A549 (cell line): ENCODE measurements at regions not wholly inside any gene's neighbourhood (a gene's known extent, or its start where the extent isn't known, plus 50 kb on each side); places are given as distances from the start of the nearest gene placed in this dataset.
A peak's percentile ranks its signal among the peaks of the same experiment; 100 is the strongest.

Experiments used
- ATAC-seq, 2 experiments: fragments of 200-7000 bp in 1 of 2; fragments of >200 bp in 1 of 2; cut with Nextera tagmentation in 1 of 2; cut with Tn5 transposase in 1 of 2; 3 replicates each; pipeline versions ENCODE4 v1.8.0 to v1.9.1; 2018 to 2020; ENCODE audit warnings: mild to moderate bottlenecking in 1 of 2, moderate library complexity in 1 of 2
- CTCF ChIA-PET: fragments of 300-600 bp; sonication (Branson Sonifier 250); formaldehyde crosslinking; extraction: SDS; loops from one replicate; lab custom pipeline; 2021; ENCODE audit warnings: antibody characterized with exemption, inconsistent platforms; lab: Yijun Ruan, JAX
- POLR2A ChIA-PET: fragments of 350-600 bp; formaldehyde crosslinking; extraction: SDS; loops from one replicate; lab custom pipeline; 2021; ENCODE audit warnings: antibody characterized with exemption, inconsistent platforms; lab: Yijun Ruan, JAX
- DNase-seq, 2 experiments: peaks; one replicate each; pipeline versions ENCODE4 v3.0.0 to v3.0.0-alpha.2; 2011 to 2016; ENCODE audit warnings: low read depth in 1 of 2, low spot score in 1 of 2
- FAIRE-seq: peaks from 2 replicates; lab custom pipeline; 2011; peaks lifted over from hg19 to GRCh38; lab: Jason Lieb, UNC
- H3K27ac ChIP-seq, 2 experiments: fragments of >200 bp; sonication (Bioruptor Twin); formaldehyde crosslinking; 3 replicates each; pipeline ENCODE4 v1.5.1; 2016 to 2017
- H3K4me1 ChIP-seq: fragments of >200 bp; sonication (Bioruptor Twin); formaldehyde crosslinking; 3 replicates; pipeline ENCODE4 v1.6.1; 2016
- H3K4me2 ChIP-seq: fragments of >200 bp; sonication (Bioruptor Twin); formaldehyde crosslinking; 3 replicates; pipeline ENCODE4 v1.6.1; 2016
- H3K4me3 ChIP-seq: fragments of >200 bp; sonication (Bioruptor Twin); formaldehyde crosslinking; 3 replicates; pipeline ENCODE4 v1.5.1; 2016
- H3K9me3 ChIP-seq: fragments of >200 bp; sonication (Bioruptor Twin); formaldehyde crosslinking; 3 replicates; pipeline ENCODE4 v1.6.1; 2016
- CBX2 ChIP-seq: fragments of 200-600 bp; sonication (generic); IDR thresholded peaks from 2 replicates; pipeline ENCODE4 v1.6.1; 2016; ENCODE audit warnings: low read depth, mild to moderate bottlenecking, borderline replicate concordance
- CEBPB ChIP-seq, 2 experiments: fragments of >200 bp in 1 of 2; sonication (Bioruptor Twin) in 1 of 2; formaldehyde crosslinking in 1 of 2; IDR thresholded peaks; 2 replicates each; pipeline ENCODE4 v1.6.1; 2012 to 2016
- CHD2 ChIP-seq: fragments of 150-350 bp; IDR thresholded peaks from 2 replicates; pipeline ENCODE4 v1.6.1; 2014; ENCODE audit warnings: low read length; ENCODE audit not compliant: partially characterized antibody
- E2F6 ChIP-seq: IDR thresholded peaks from 2 replicates; pipeline ENCODE4 v1.6.1; 2012; ENCODE audit warnings: low read depth, borderline replicate concordance
- EP300 ChIP-seq, 2 experiments: fragments of >200 bp; sonication (Bioruptor Twin); formaldehyde crosslinking; IDR thresholded peaks; 2 replicates in 1 of 2; 3 replicates in 1 of 2; pipeline ENCODE4 v1.6.1; 2016 to 2017
- ESRRA ChIP-seq: fragments of 150-350 bp; IDR thresholded peaks from 2 replicates; pipeline ENCODE4 v1.6.1; 2014; ENCODE audit warnings: mild to moderate bottlenecking, low read length, borderline replicate concordance
- FOSB ChIP-seq: fragments of 250-450 bp; sonication (Bioruptor Pico); IDR thresholded peaks from 2 replicates; pipeline ENCODE4 v1.5.0; 2020; ENCODE audit warnings: mild to moderate bottlenecking, moderate library complexity
- FOSL2 ChIP-seq, 2 experiments: fragments of 450-650 bp in 1 of 2; fragments of >200 bp in 1 of 2; sonication (Bioruptor Twin) in 1 of 2; formaldehyde crosslinking; IDR thresholded peaks; 2 replicates each; pipeline versions ENCODE4 v1.5.0 to v1.6.1; 2016 to 2020; ENCODE audit warnings: mild to moderate bottlenecking in 1 of 2, moderate library complexity in 1 of 2
- FOXS1 ChIP-seq: fragments of 250-450 bp; sonication (Bioruptor Pico); IDR thresholded peaks from 2 replicates; pipeline ENCODE4 v1.5.0; 2020; ENCODE audit warnings: mild to moderate bottlenecking, moderate library complexity
- GATA3 ChIP-seq: IDR thresholded peaks from 2 replicates; pipeline ENCODE4 v1.6.1; 2012; ENCODE audit warnings: borderline replicate concordance
- HES2 ChIP-seq: fragments of >200 bp; sonication (Bioruptor Twin); formaldehyde crosslinking; IDR thresholded peaks from 2 replicates; pipeline ENCODE4 v1.6.1; 2016
- HOXA7 ChIP-seq: fragments of 250-450 bp; sonication (Bioruptor Pico); IDR thresholded peaks from 2 replicates; pipeline ENCODE4 v1.5.0; 2020; ENCODE audit warnings: mild to moderate bottlenecking, moderate library complexity
- JUN ChIP-seq, 2 experiments: fragments of >200 bp; sonication (Bioruptor Twin); formaldehyde crosslinking; IDR thresholded peaks; 2 replicates in 1 of 2; 3 replicates in 1 of 2; pipeline ENCODE4 v1.6.1; 2016 to 2017
- MAX ChIP-seq: IDR thresholded peaks from 2 replicates; pipeline ENCODE4 v1.6.1; 2012
- MAZ ChIP-seq: fragments of 150-350 bp; IDR thresholded peaks from 2 replicates; pipeline ENCODE4 v1.6.1; 2014; ENCODE audit warnings: antibody characterized with exemption, low read depth, low read length, borderline replicate concordance
- MYC ChIP-seq: IDR thresholded peaks from 2 replicates; pipeline ENCODE4 v1.6.1; 2012; ENCODE audit warnings: mild to moderate bottlenecking, inconsistent platforms, low read length, improper control_type of control experiment, borderline replicate concordance
- NFE2L2 ChIP-seq: fragments of 150-350 bp; conservative IDR thresholded peaks from 2 replicates; pipeline ENCODE4 v1.6.1; 2014; ENCODE audit warnings: low read length
- PHF8 ChIP-seq: fragments of 200-600 bp; sonication (generic); IDR thresholded peaks from 2 replicates; pipeline ENCODE4 v1.6.1; 2016; ENCODE audit warnings: low read depth, mild to moderate bottlenecking, antibody characterized with exemption, moderate library complexity, borderline replicate concordance
- POLR2A ChIP-seq: IDR thresholded peaks from 2 replicates; pipeline ENCODE4 v1.6.1; 2012; ENCODE audit warnings: mild to moderate bottlenecking, low read length
- RAD21 ChIP-seq, 2 experiments: fragments of >200 bp in 1 of 2; sonication (Bioruptor Twin) in 1 of 2; formaldehyde crosslinking in 1 of 2; IDR thresholded peaks in 1 of 2; conservative IDR thresholded peaks in 1 of 2; 2 replicates in 1 of 2; 3 replicates in 1 of 2; pipeline ENCODE4 v1.6.1; 2012 to 2018; ENCODE audit warnings: inconsistent platforms in 1 of 2
- RARB ChIP-seq: fragments of 250-450 bp; sonication (Bioruptor Pico); IDR thresholded peaks from 2 replicates; pipeline ENCODE4 v1.8.0; 2021; ENCODE audit warnings: mild to moderate bottlenecking, moderate library complexity
- RCOR1 ChIP-seq: fragments of 150-350 bp; IDR thresholded peaks from 2 replicates; pipeline ENCODE4 v1.6.1; 2014; ENCODE audit warnings: antibody characterized with exemption, low read length, low read depth
- REST ChIP-seq: fragments of 200-600 bp; sonication (generic); IDR thresholded peaks from 2 replicates; pipeline ENCODE4 v1.6.1; 2016; ENCODE audit warnings: antibody characterized with exemption, mild to moderate bottlenecking, moderate library complexity
- SMC3 ChIP-seq: fragments of >200 bp; sonication (Bioruptor Twin); formaldehyde crosslinking; IDR thresholded peaks from 3 replicates; pipeline ENCODE4 v1.6.1; 2018; ENCODE audit warnings: inconsistent platforms
- TFCP2L1 ChIP-seq: fragments of 250-450 bp; sonication (Bioruptor Pico); IDR thresholded peaks from 2 replicates; pipeline ENCODE4 v1.5.0; 2021; ENCODE audit warnings: mild to moderate bottlenecking
- TP53 ChIP-seq: fragments of 250-450 bp; sonication (Bioruptor Pico); IDR thresholded peaks from 2 replicates; pipeline ENCODE4 v1.5.0; 2021; ENCODE audit warnings: mild to moderate bottlenecking, moderate library complexity
- ZFP36 ChIP-seq: fragments of 450-650 bp; IDR thresholded peaks from 2 replicates; pipeline ENCODE4 v1.6.1; 2014; ENCODE audit warnings: borderline replicate concordance; ENCODE audit not compliant: partially characterized antibody
- ZSCAN20 ChIP-seq: fragments of 250-450 bp; sonication (Bioruptor Pico); IDR thresholded peaks from 2 replicates; pipeline ENCODE4 v1.8.0; 2022; ENCODE audit warnings: mild to moderate bottlenecking, moderate library complexity
- WGBS: methylation state at CpG from one replicate; pipeline ENCODE4 v1.1.6; 2017; ENCODE audit errors: missing lambda C conversion rate; 5-methylcytosine and 5-hydroxymethylcytosine counted together
- TF ChIP-seq, protein P1 (sequence below): IDR thresholded peaks from 2 replicates; pipeline ENCODE4 v1.6.1; 2012

DNA sequence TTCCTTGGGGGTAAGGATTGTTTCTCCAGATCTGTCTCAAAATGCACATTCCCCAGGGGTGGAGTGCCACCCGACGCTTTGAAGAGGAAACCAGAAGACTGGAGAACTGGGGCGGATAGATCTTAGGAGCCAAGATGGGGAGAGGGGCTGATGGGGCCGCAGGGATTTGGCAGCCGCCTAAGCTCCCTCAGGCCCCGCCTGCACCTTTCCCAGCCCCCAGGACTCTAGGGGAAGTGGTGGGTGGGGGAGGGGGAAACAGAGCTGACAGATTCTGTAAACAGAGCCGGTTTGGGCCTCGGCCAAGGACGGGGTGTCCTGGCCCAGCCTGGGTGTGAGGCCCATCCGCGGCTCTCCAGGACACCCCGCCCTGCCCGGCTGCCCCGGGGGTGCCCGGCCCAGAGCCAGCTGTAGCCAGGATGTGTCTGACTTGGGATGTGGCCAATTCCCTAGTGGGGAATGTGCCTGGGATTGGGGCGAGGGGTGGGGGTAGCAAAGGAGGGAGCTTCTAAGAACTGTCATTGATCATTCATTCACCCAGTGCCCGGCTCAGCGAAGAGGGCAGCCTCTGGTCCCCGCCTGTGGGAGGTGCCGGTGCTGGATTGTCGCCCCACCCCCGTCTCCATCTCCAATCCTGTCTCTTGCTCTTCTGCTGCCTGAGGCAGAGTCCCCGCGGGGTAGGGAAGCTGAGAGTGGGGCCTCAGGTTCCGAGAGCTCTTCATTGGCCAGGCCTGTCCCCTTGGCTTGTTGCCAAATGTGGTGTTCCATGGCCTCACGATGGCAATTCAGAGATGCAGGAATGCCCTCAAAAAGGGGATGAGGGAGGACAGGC is 54.8 kb upstream of the CDKN2AIPNL start:
- ATAC-seq (peak; percentile 85 to 90), FAIRE-seq (peak; percentile 79)
- 1% methylated on average over 19 of the region's 26 CpGs for WGBS
- peaks cover 26% of the 10 kb centered on the region for H3K4me1 ChIP-seq
- peak overlapping the region; percentile 99 to 100 for H3K27ac ChIP-seq
- CTCF ChIA-PET = interaction anchor here (0.6 to 6.0 kb wide), 22 partner anchors 9 to 949 kb away, joined by 3 to 35 read pairs (median 4); partner anchors contain the start of genes CDKN2AIPNL and JADE2
- POLR2A ChIA-PET = interaction anchor here (1.0 to 3.1 kb wide), 18 partner anchors 9 to 290 kb away, joined by 3 to 77 read pairs (median 8); partner anchors contain the start of genes CDKN2AIPNL, JADE2 and SKP1
- TF ChIP-seq FOSB (CRISPR knock-in tag) (peak; percentile 54; the same call in 1 of the 2 replicates), JUN (IDR thresholded peaks at IDR 0.05) (peak; percentile 82 to 90; a peak in 4 of 5 replicates), FOXS1 (peak; percentile 55; the same call in 1 of the 2 replicates), E2F6 (peak; percentile 36; the same call in 1 of the 2 replicates), PHF8 (peak; percentile 50; the same call in 1 of the 2 replicates), SMC3 (peak; percentile 50; the same call in 2 of the 3 replicates), POLR2A (peak; percentile 24), CHD2 (peak; percentile 57), MAZ (peak; percentile 60; the same call in 1 of the 2 replicates), MAX (peak; percentile 79), TP53 (CRISPR knock-in tag) (0 out of 2 replicates have a peak, but pooled peaks have one; percentile 16), ZSCAN20 (CRISPR knock-in tag) (no peak), RARB (no peak), NFE2L2 (no peak), CEBPB (IDR thresholded peaks at IDR 0.05) (peak in 1 of 2 experiments; percentile 40; a peak in 1 of 4 replicates), RAD21 (conservative IDR thresholded peaks at IDR 0.05 in 1 of 2, IDR thresholded peaks at IDR 0.05 in 1 of 2) (peak; percentile 12 to 40; a peak in 2 of 5 replicates), EP300 (IDR thresholded peaks at IDR 0.05) (peak; percentile 16 to 55; a peak in 1 of 5 replicates), ESRRA (no peak), TFCP2L1 (0 out of 2 replicates have a peak, but pooled peaks have one; percentile 61), HES2 (no peak), HOXA7 (CRISPR knock-in tag) (no peak), RCOR1 (no peak), ZFP36 (no peak), GATA3 (peak; percentile 61)
- TF ChIP-seq, protein P1, sequence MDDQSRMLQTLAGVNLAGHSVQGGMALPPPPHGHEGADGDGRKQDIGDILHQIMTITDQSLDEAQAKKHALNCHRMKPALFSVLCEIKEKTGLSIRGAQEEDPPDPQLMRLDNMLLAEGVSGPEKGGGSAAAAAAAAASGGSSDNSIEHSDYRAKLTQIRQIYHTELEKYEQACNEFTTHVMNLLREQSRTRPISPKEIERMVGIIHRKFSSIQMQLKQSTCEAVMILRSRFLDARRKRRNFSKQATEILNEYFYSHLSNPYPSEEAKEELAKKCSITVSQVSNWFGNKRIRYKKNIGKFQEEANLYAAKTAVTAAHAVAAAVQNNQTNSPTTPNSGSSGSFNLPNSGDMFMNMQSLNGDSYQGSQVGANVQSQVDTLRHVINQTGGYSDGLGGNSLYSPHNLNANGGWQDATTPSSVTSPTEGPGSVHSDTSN = peak; percentile 39; the same call in 1 of the 2 replicates
- TF ChIP-seq, all 56 proteins: peak for 17
- peak; percentile 90 to 94 for DNase-seq
- peak overlapping the region; percentile 72 for H3K4me3 ChIP-seq
- peak overlapping the region; percentile 99 for H3K4me2 ChIP-seq
- no peaks in the 10 kb centered on the region for H3K9me3 ChIP-seq

- CTCF ChIA-PET = interaction anchor here (0.6 to 6.0 kb wide), 20 partner anchors 11 to 121 kb away, joined by 3 to 35 read pairs (median 5); partner anchors contain the start of genes CDKN2AIPNL and JADE2
- ATAC-seq = peak; percentile 80 to 84
- 4% methylated on average over 8 of the region's 31 CpGs for WGBS
- peak overlapping the region; percentile 99 to 100 for H3K27ac ChIP-seq
- H3K4me1 ChIP-seq = peaks cover 26% of the 10 kb centered on the region
- peak; percentile 89 to 92 for DNase-seq
- peak overlapping the region; percentile 72 for H3K4me3 ChIP-seq
- POLR2A ChIA-PET = interaction anchor here (1.0 to 3.1 kb wide), 17 partner anchors 8 to 100 kb away, joined by 3 to 77 read pairs (median 10); partner anchors contain the start of genes CDKN2AIPNL and JADE2
- H3K9me3 ChIP-seq = no peaks in the 10 kb centered on the region
- peak overlapping the region; percentile 99 for H3K4me2 ChIP-seq
- FAIRE-seq = no peak
- TF ChIP-seq CEBPB (IDR thresholded peaks at IDR 0.05) = no peak
- no peak for TF ChIP-seq CHD2
- no peak for TF ChIP-seq TFCP2L1
- TF ChIP-seq RAD21 (conservative IDR thresholded peaks at IDR 0.05 in 1 of 2, IDR thresholded peaks at IDR 0.05 in 1 of 2) = peak in 1 of 2 experiments; percentile 6; a peak in 2 of 5 replicates
- TF ChIP-seq FOSL2 (IDR thresholded peaks at IDR 0.05) = 0 out of 2 replicates have a peak, but pooled peaks have one; percentile 31
- TF ChIP-seq FOSL2 (CRISPR knock-in tag; IDR thresholded peaks at IDR 0.05) = peak; percentile 85
- TF ChIP-seq MYC = 0 out of 2 replicates have a peak, but pooled peaks have one; percentile 17
- TF ChIP-seq REST = no peak
- TF ChIP-seq GATA3 = peak; percentile 16; the same call in 1 of the 2 replicates
- TF ChIP-seq HOXA7 (CRISPR knock-in tag) = no peak
- TF ChIP-seq CBX2 = no peak
These were observed 54.1 kb upstream of the CDKN2AIPNL start for GRCh38 chr5:134465816-134466240.
